Liver (tissue), 3 donors: ENCODE measurements at regions not wholly inside any gene's neighbourhood (a gene's known extent, or its start where the extent isn't known, plus 50 kb on each side); places are given as distances from the start of the nearest gene placed in this dataset.

ENCODE experiments used
- EGR1 ChIP-seq, 2 donors: IDR thresholded peaks; 2 replicates each; pipeline ENCODE4 v1.6.1; 2016 to 2018; ENCODE audit warnings: antibody characterized with exemption in 2 of 2, low read depth in 2 of 2
- NR2F2 ChIP-seq: IDR thresholded peaks from 2 replicates; pipeline ENCODE4 v1.6.1; 2016; ENCODE audit warnings: antibody characterized with exemption
- RAD21 ChIP-seq, 2 donors: IDR thresholded peaks; 2 replicates each; pipeline ENCODE4 v1.6.1; 2016; ENCODE audit warnings: antibody characterized with exemption in 2 of 2, mild to moderate bottlenecking in 2 of 2
- SP1 ChIP-seq: IDR thresholded peaks from 2 replicates; pipeline ENCODE4 v1.6.1; 2018; ENCODE audit warnings: antibody characterized with exemption, mild to moderate bottlenecking
- TF ChIP-seq, protein P1 (sequence below): fragments of 150-350 bp; IDR thresholded peaks from 2 replicates; pipeline ENCODE4 v1.5.1; 2017; ENCODE audit warnings: improper control_type of control experiment, low read depth, low read length; ENCODE audit not compliant: missing input control
- TF ChIP-seq, protein P2 (sequence below): IDR thresholded peaks from 2 replicates; pipeline ENCODE4 v1.6.1; 2016; ENCODE audit warnings: antibody characterized with exemption
- TF ChIP-seq, protein P3 (sequence below): IDR thresholded peaks from 2 replicates; pipeline ENCODE4 v1.6.1; 2016; ENCODE audit warnings: antibody characterized with exemption
- donor health status: healthy.
- donor health status: healthy.

DNA sequence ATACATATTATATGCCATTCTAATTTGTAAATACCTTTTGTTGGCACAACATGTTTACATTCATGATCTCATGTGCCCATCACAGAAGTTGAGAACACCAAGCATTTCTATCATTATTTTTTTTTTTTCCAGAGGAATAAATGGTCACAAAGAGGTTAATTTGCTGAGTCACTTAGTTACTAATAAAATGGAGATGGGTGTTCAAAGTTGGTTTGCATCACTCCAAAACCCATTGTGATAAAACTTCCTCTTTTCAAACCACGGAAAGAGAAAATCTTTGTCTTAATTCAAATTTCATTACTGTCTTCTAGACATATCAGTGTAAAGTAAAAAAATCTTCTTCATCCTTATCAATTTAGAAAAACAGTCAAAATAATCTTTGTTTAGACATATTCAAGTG is 636.8 kb upstream of the CCDC179 start:
- TF ChIP-seq, protein P1, sequence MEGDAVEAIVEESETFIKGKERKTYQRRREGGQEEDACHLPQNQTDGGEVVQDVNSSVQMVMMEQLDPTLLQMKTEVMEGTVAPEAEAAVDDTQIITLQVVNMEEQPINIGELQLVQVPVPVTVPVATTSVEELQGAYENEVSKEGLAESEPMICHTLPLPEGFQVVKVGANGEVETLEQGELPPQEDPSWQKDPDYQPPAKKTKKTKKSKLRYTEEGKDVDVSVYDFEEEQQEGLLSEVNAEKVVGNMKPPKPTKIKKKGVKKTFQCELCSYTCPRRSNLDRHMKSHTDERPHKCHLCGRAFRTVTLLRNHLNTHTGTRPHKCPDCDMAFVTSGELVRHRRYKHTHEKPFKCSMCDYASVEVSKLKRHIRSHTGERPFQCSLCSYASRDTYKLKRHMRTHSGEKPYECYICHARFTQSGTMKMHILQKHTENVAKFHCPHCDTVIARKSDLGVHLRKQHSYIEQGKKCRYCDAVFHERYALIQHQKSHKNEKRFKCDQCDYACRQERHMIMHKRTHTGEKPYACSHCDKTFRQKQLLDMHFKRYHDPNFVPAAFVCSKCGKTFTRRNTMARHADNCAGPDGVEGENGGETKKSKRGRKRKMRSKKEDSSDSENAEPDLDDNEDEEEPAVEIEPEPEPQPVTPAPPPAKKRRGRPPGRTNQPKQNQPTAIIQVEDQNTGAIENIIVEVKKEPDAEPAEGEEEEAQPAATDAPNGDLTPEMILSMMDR = no peak
- TF ChIP-seq, protein P2, sequence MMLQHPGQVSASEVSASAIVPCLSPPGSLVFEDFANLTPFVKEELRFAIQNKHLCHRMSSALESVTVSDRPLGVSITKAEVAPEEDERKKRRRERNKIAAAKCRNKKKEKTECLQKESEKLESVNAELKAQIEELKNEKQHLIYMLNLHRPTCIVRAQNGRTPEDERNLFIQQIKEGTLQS = no peak
- no peak for TF ChIP-seq EGR1 (IDR thresholded peaks at IDR 0.05; ENCODE audit: low read depth in 2 of 2)
- TF ChIP-seq SP1 = no peak
- TF ChIP-seq, protein P3, sequence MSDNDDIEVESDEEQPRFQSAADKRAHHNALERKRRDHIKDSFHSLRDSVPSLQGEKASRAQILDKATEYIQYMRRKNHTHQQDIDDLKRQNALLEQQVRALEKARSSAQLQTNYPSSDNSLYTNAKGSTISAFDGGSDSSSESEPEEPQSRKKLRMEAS = no peak
- TF ChIP-seq RAD21 (IDR thresholded peaks at IDR 0.05) = no peak
- TF ChIP-seq NR2F2 = no peak
